Omental fat pad (tissue), 3 donors: ENCODE measurements at regions not wholly inside any gene's neighbourhood (a gene's known extent, or its start where the extent isn't known, plus 50 kb on each side); places are given as distances from the start of the nearest gene placed in this dataset.

Source experiments
- ATAC-seq: fragments of 150-250 bp; one replicate; pipeline ENCODE4 v1.9.1; 2016; ENCODE audit warnings: mild to moderate bottlenecking, moderate library complexity; ENCODE audit not compliant: low FRiP score
- DNase-seq: peaks from one replicate; pipeline ENCODE4 v3.0.0-alpha.2; 2019; ENCODE audit warnings: low spot score
- CTCF ChIP-seq, 3 donors: fragments of 450-650 bp; IDR thresholded peaks; one replicate each; pipeline ENCODE4 v1.5.1; 2016 to 2017; ENCODE audit warnings: antibody characterized with exemption in 3 of 3, mild to moderate bottlenecking in 3 of 3, moderate library complexity in 2 of 3

GRCh38 chr9:110048976-110049698 lies 158.8 kb downstream of the C9orf152 start:
- DNase-seq = no peak
- no peak for TF ChIP-seq CTCF (IDR thresholded peaks at IDR 0.05)
- peak; percentile 14 for ATAC-seq

- DNase-seq (no peak), ATAC-seq (peak; percentile 27)
- TF ChIP-seq CTCF (IDR thresholded peaks at IDR 0.05) = no peak
Observed at GRCh38 chr9:110049699-110050450, 158.1 kb downstream of the C9orf152 start.

GRCh38 chr9:110050925-110051355 lies 157.0 kb downstream of the C9orf152 start:
- ATAC-seq (peak; percentile 55), DNase-seq (no peak)
- TF ChIP-seq CTCF (IDR thresholded peaks at IDR 0.05) = no peak

GRCh38 chr9:110056062-110056461 lies 151.9 kb downstream of the C9orf152 start:
- TF ChIP-seq CTCF (IDR thresholded peaks at IDR 0.05) = no peak
- no peak for DNase-seq
- no peak for ATAC-seq

- DNase-seq (no peak), ATAC-seq (no peak)
- no peak for TF ChIP-seq CTCF (IDR thresholded peaks at IDR 0.05)
Observed at GRCh38 chr9:110058304-110058953, 149.5 kb downstream of the C9orf152 start.

- DNase-seq (no peak), ATAC-seq (no peak)
- no peak for TF ChIP-seq CTCF (IDR thresholded peaks at IDR 0.05)
Observed at GRCh38 chr9:110059461-110059860, 148.5 kb downstream of the C9orf152 start.
